ENCODE measurements at regions not wholly inside any gene's neighbourhood (a gene's known extent, or its start where the extent isn't known, plus 50 kb on each side); places are given as distances from the start of the nearest gene placed in this dataset.

GRCh38 chr13:31905961-31906360, 125.6 kb upstream of the FRY start:
- H2BK5ac ChIP-seq (ENCODE audit: insufficient read length, low read length): no peak overlapping the region
- TF ChIP-seq CTCF (conservative IDR thresholded peaks at IDR 0.05): no peak
- H3K18ac ChIP-seq (ENCODE audit: insufficient read length, low read depth, low read length): no peak overlapping the region
- H3K79me1 ChIP-seq (ENCODE audit: insufficient read depth, low read depth, low read length, poor library complexity, severe bottlenecking): no peaks in the 10 kb centered on the region
- H3K4me3 Mint-ChIP-seq: peak overlapping the region in 1 of 2 experiments; percentile 31; a peak in 1 of 5 replicates
- no peak overlapping the region for H2BK12ac ChIP-seq (ENCODE audit: insufficient read length, low read depth, low read length)
- no peak overlapping the region for H3T11ph ChIP-seq (ENCODE audit: low read length)
- no peaks in the 10 kb centered on the region for H3K4me1 ChIP-seq (ENCODE audit: insufficient read depth, low read length)
- peaks cover 2% of the 10 kb centered on the region for H3K27me3 Mint-ChIP-seq (ENCODE audit: low read depth)
- H2BK120ac ChIP-seq (ENCODE audit: low read depth, low read length, poor library complexity, severe bottlenecking): no peak overlapping the region
- no peaks in the 10 kb centered on the region for H3K27me3 ChIP-seq (ENCODE audit: insufficient read depth, low read length)
- H3K9me3 ChIP-seq (ENCODE audit: control insufficient read depth, low read depth, low read length): no peaks in the 10 kb centered on the region
- no peak overlapping the region for H4K91ac ChIP-seq (ENCODE audit: insufficient read length, low read depth, low read length)
- H3K27ac ChIP-seq (ENCODE audit: insufficient read length, low read depth, low read length): no peak overlapping the region
- no peak overlapping the region for H3K9ac ChIP-seq (ENCODE audit: extremely low read depth, insufficient read length, low read length)
- no peak overlapping the region for H4K8ac ChIP-seq (replicated peaks; ENCODE audit: insufficient read length, low read depth, low read length)
- no CpG with 5 or more reads among the region's 11 CpGs for WGBS (ENCODE audit: extremely low coverage, insufficient read length, low lambda C conversion rate)
- H2AK5ac ChIP-seq (ENCODE audit: insufficient read length, low read length): no peak overlapping the region
- no peak overlapping the region for H3K4ac ChIP-seq (ENCODE audit: low read depth, low read length)
- no peak overlapping the region for H2AFZ ChIP-seq (ENCODE audit: low read length)
- no peak overlapping the region for H3K23ac ChIP-seq (ENCODE audit: insufficient read length, low read depth, low read length)
- no peak overlapping the region for H3K56ac ChIP-seq (ENCODE audit: insufficient read length, low read depth, low read length)
- no peaks in the 10 kb centered on the region for H3K79me2 ChIP-seq (ENCODE audit: insufficient read depth, low read length)
- H3K9me3 Mint-ChIP-seq: peaks cover 2 to 3% of the 10 kb centered on the region in 2 experiments; a peak in 4 of 5 replicates
- H3K4me2 ChIP-seq (ENCODE audit: insufficient read depth, insufficient read length, low read length): peak overlapping the region; percentile 46
- H3K27ac Mint-ChIP-seq: peak overlapping the region in 2 of 3 experiments; percentile 21 to 42; a peak in 1 of 7 replicates
- H2BK20ac ChIP-seq (ENCODE audit: low read depth, low read length, poor library complexity, severe bottlenecking): no peak overlapping the region
- H3K23me2 ChIP-seq (ENCODE audit: insufficient read length, low read depth, low read length, poor library complexity, severe bottlenecking): no peaks in the 10 kb centered on the region
- peaks cover 34 to 37% of the 10 kb centered on the region in 2 experiments for H3K4me1 Mint-ChIP-seq
- no peak overlapping the region for H2BK15ac ChIP-seq (ENCODE audit: low read depth, low read length)
- no peak for DNase-seq
- H3K14ac ChIP-seq (ENCODE audit: insufficient read depth, low read length): no peak overlapping the region
- no peaks in the 10 kb centered on the region for H4K20me1 ChIP-seq (ENCODE audit: control insufficient read depth, insufficient read depth, insufficient read length)
- H4K5ac ChIP-seq (ENCODE audit: insufficient read length, low read depth, low read length): no peak overlapping the region
- peaks cover 0 to 2% (median under 1%) of the 10 kb centered on the region in 3 experiments; a peak in 3 of 7 replicates for H3K36me3 Mint-ChIP-seq (ENCODE audit: insufficient read depth in 1 of 3, low read depth in 3 of 3)
